ENCODE measurements at regions not wholly inside any gene's neighbourhood (a gene's known extent, or its start where the extent isn't known, plus 50 kb on each side); places are given as distances from the start of the nearest gene placed in this dataset.

DNA sequence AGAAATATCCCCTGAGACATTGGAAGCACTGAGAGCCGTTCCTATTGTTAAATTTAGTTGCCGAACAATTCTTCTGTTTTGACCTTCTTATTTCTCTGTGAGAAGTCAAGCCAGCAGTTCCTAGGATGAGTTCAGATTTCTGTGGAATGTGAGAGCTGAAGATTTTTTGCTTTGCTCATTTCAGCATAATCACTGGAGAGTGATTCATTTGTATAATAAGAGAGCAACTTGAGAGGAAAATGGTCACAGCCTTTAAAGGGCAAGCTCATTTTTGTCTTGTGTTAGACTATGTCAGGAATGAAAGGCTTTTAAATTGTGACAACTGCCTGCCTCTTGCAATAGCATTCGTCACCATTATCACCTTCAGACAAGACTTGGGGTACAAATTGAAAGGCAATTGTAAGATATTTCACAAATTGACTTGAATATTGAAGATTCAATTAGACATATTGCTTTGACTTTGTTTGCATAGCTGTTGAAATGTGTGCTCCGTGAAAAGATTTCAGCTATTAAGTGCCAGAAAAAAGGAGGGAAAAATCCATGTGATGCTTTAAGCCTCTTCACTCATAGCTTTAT lies 900.0 kb upstream of the GOT2 start:
- TF ChIP-seq, protein P1, sequence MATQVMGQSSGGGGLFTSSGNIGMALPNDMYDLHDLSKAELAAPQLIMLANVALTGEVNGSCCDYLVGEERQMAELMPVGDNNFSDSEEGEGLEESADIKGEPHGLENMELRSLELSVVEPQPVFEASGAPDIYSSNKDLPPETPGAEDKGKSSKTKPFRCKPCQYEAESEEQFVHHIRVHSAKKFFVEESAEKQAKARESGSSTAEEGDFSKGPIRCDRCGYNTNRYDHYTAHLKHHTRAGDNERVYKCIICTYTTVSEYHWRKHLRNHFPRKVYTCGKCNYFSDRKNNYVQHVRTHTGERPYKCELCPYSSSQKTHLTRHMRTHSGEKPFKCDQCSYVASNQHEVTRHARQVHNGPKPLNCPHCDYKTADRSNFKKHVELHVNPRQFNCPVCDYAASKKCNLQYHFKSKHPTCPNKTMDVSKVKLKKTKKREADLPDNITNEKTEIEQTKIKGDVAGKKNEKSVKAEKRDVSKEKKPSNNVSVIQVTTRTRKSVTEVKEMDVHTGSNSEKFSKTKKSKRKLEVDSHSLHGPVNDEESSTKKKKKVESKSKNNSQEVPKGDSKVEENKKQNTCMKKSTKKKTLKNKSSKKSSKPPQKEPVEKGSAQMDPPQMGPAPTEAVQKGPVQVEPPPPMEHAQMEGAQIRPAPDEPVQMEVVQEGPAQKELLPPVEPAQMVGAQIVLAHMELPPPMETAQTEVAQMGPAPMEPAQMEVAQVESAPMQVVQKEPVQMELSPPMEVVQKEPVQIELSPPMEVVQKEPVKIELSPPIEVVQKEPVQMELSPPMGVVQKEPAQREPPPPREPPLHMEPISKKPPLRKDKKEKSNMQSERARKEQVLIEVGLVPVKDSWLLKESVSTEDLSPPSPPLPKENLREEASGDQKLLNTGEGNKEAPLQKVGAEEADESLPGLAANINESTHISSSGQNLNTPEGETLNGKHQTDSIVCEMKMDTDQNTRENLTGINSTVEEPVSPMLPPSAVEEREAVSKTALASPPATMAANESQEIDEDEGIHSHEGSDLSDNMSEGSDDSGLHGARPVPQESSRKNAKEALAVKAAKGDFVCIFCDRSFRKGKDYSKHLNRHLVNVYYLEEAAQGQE (IDR thresholded peaks at IDR 0.05; ENCODE audit: insufficient read depth in 1 of 2, low read depth in 2 of 2, low read length in 1 of 2): no peak
- no peak for TF ChIP-seq POLR2AphosphoS5 (IDR thresholded peaks at IDR 0.05; ENCODE audit: low read depth, low read length)

All from Panc1 (cell line).